RWPE2 (cell line): ENCODE measurements at regions not wholly inside any gene's neighbourhood (a gene's known extent, or its start where the extent isn't known, plus 50 kb on each side); places are given as distances from the start of the nearest gene placed in this dataset.

Experiments
- ATAC-seq: fragments of 200-7000 bp; cut with Tn5 transposase; 3 replicates; pipeline ENCODE4 v1.9.1; 2021; ENCODE audit warnings: low read depth
- DNase-seq: peaks from one replicate; pipeline ENCODE4 v3.0.0-alpha.2; 2020; ENCODE audit warnings: low spot score
- H3K27ac ChIP-seq: fragments of 450-650 bp; 2 replicates; pipeline ENCODE4 v1.5.1; 2017; ENCODE audit warnings: mild to moderate bottlenecking; ENCODE audit not compliant: poor library complexity, severe bottlenecking
- H3K27me3 ChIP-seq: fragments of 250-450 bp; sonication (Bioruptor Pico); 2 replicates; pipeline ENCODE4 v1.5.1; 2021; ENCODE audit warnings: mild to moderate bottlenecking, moderate library complexity; ENCODE audit not compliant: insufficient read depth, poor library complexity, severe bottlenecking
- H3K36me3 ChIP-seq: fragments of 250-450 bp; sonication (Bioruptor Pico); 2 replicates; pipeline ENCODE4 v1.5.1; 2020; ENCODE audit warnings: low read depth, mild to moderate bottlenecking, moderate library complexity
- H3K4me1 ChIP-seq: fragments of 250-450 bp; sonication (Bioruptor Pico); 2 replicates; pipeline ENCODE4 v1.5.1; 2021; ENCODE audit warnings: mild to moderate bottlenecking, moderate library complexity; ENCODE audit not compliant: insufficient read depth, poor library complexity, severe bottlenecking
- H3K4me3 ChIP-seq: fragments of 250-450 bp; sonication (Bioruptor Pico); 2 replicates; pipeline ENCODE4 v1.5.1; 2021; ENCODE audit warnings: mild to moderate bottlenecking, moderate library complexity; ENCODE audit not compliant: severe bottlenecking
- H3K9me3 ChIP-seq: fragments of 250-450 bp; sonication (Bioruptor Pico); 2 replicates; pipeline ENCODE4 v1.5.1; 2021; ENCODE audit warnings: mild to moderate bottlenecking, moderate library complexity; ENCODE audit not compliant: severe bottlenecking
- TF ChIP-seq, protein P1 (sequence below): fragments of 450-650 bp; IDR thresholded peaks from one replicate; pipeline ENCODE4 v1.5.1; 2017; ENCODE audit warnings: mild to moderate bottlenecking, moderate library complexity; ENCODE audit not compliant: poor library complexity, severe bottlenecking

DNA sequence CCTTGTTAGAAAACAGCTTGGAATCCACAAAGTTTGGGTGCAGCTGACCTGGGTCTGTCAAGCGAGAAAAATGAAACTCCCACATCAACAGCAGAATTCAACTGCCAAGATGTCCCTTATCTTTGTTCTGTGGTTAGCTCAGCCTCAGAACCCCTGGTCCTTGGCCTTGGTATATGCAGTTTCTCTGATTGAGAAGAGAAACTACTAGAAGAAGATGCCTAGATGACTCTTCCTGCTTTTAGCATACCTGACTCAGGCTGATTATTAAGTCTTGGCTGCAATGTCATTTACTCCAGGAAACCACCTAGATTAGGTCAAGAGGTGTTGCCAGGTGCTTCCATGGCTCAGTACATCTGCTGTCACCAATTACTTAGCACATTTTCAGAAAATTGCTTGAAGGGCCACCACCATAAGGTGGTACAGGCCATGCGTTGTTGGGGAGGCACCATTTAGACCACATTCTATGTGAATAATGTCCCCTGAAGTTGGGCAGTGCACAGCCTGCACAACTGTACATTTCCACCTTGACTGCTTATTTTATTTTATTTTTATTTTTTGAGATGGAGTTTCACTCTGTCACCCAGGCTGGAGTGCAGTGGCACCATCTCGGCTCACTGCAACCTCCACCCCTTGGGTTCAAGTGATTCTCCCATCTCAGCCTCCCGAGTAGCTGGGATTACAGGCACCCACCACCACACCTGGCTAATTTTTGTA is 59.4 kb upstream of the ZNF438 start:
- DNase-seq (no peak), ATAC-seq (no peak)
- H3K4me1 ChIP-seq = no peaks in the 10 kb centered on the region
- H3K4me3 ChIP-seq = no peak overlapping the region
- no peaks in the 10 kb centered on the region for H3K36me3 ChIP-seq
- no peak overlapping the region for H3K27ac ChIP-seq
- TF ChIP-seq, protein P1, sequence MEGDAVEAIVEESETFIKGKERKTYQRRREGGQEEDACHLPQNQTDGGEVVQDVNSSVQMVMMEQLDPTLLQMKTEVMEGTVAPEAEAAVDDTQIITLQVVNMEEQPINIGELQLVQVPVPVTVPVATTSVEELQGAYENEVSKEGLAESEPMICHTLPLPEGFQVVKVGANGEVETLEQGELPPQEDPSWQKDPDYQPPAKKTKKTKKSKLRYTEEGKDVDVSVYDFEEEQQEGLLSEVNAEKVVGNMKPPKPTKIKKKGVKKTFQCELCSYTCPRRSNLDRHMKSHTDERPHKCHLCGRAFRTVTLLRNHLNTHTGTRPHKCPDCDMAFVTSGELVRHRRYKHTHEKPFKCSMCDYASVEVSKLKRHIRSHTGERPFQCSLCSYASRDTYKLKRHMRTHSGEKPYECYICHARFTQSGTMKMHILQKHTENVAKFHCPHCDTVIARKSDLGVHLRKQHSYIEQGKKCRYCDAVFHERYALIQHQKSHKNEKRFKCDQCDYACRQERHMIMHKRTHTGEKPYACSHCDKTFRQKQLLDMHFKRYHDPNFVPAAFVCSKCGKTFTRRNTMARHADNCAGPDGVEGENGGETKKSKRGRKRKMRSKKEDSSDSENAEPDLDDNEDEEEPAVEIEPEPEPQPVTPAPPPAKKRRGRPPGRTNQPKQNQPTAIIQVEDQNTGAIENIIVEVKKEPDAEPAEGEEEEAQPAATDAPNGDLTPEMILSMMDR = no peak
- no peaks in the 10 kb centered on the region for H3K27me3 ChIP-seq
- H3K9me3 ChIP-seq = no peaks in the 10 kb centered on the region

DNA sequence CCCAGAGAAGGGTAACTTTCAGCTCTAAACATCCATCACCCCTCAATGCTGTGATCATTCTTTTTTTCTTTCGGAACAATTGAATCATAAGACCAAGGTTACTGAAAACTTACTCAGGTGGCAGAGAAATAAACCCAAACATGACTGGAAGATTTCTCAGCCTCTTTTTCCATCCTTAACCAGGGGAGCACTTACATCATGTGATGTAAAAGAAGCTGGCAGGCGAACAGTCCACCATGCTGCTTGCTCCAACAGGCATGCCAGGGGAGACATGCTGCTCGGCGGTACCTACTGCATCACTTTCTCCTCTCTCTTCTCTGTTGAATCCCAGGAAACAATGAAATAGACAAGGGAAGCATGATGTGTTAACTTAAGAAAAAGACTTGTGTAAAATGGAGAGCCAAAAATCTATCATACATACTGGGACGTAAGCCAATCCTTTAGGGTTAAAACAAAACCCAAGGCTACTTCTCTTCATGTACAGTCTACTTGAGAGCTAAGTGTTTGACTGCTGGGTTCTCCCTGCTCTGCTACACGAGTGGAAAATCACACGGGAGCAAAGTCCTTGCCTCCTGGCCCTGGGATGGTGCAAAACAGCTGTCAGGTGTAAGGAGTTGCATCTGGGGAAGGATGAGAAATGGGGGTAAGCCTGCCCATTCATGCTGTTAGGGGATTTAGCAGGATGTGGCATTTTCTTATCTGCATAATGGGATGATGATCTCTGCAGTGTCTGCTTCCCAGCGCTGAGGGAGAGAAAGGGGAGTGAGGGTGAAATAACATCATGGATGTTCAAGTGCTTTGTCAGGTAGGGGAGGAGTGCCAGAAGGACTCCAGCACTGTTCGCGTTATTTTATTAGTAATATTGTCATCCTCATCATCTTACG is 64.3 kb upstream of the ZNF438 start:
- ATAC-seq = no peak
- H3K4me1 ChIP-seq = peaks cover 15% of the 10 kb centered on the region
- H3K27ac ChIP-seq = no peak overlapping the region
- TF ChIP-seq, protein P1 = no peak
- H3K36me3 ChIP-seq = no peaks in the 10 kb centered on the region
- H3K9me3 ChIP-seq = no peaks in the 10 kb centered on the region
- H3K4me3 ChIP-seq = no peak overlapping the region
- no peak for DNase-seq
- no peaks in the 10 kb centered on the region for H3K27me3 ChIP-seq

- no peak overlapping the region for H3K4me3 ChIP-seq
- ATAC-seq (no peak), DNase-seq (no peak)
- no peaks in the 10 kb centered on the region for H3K36me3 ChIP-seq
- no peaks in the 10 kb centered on the region for H3K9me3 ChIP-seq
- H3K4me1 ChIP-seq = peaks cover 19% of the 10 kb centered on the region
- no peak overlapping the region for H3K27ac ChIP-seq
- no peaks in the 10 kb centered on the region for H3K27me3 ChIP-seq
- TF ChIP-seq, protein P1 = no peak
These were observed 66.4 kb upstream of the ZNF438 start for GRCh38 chr10:31098046-31098445.

GRCh38 chr10:31099094-31099493 is 67.4 kb upstream of the ZNF438 start:
- Histone ChIP-seq H3K27me3 (no peaks in the 10 kb centered on the region), H3K36me3 (no peaks in the 10 kb centered on the region), H3K4me1 (peaks cover 19% of the 10 kb centered on the region), H3K27ac (peak overlapping the region; percentile 51), H3K4me3 (no peak overlapping the region), H3K9me3 (no peaks in the 10 kb centered on the region)
- ATAC-seq = no peak
- DNase-seq = no peak
- TF ChIP-seq, protein P1 = no peak
